CD4-positive, alpha-beta T cell treated with Interleukin-4 for 1 hour (primary cell): ENCODE measurements at regions not wholly inside any gene's neighbourhood (a gene's known extent, or its start where the extent isn't known, plus 50 kb on each side); places are given as distances from the start of the nearest gene placed in this dataset.

ENCODE experiments used
- DNase-seq, 2 donors: peaks; one replicate each; pipeline ENCODE4 v3.0.0-alpha.2; 2020 to 2022

DNA sequence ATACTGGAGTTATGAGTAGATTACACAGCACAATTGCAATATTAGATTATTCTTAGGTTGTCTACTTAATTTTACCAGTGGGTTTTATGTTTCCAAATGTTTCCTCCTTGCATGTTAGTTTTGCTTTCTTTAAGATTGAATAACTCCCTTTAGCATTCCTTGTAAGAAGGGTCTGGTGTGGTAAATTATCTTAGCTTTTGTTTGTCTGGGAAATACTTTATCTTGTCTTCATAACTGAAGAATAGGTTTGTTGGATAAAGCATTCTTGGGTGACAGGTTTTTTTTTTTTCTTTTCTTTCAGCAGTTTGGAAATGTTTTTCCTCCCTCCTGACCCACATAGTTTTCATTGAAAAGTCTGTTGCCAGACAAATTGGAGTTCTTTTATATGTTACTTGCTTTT lies 531.1 kb downstream of the ANXA1 start:
- DNase-seq = no peak

DNA sequence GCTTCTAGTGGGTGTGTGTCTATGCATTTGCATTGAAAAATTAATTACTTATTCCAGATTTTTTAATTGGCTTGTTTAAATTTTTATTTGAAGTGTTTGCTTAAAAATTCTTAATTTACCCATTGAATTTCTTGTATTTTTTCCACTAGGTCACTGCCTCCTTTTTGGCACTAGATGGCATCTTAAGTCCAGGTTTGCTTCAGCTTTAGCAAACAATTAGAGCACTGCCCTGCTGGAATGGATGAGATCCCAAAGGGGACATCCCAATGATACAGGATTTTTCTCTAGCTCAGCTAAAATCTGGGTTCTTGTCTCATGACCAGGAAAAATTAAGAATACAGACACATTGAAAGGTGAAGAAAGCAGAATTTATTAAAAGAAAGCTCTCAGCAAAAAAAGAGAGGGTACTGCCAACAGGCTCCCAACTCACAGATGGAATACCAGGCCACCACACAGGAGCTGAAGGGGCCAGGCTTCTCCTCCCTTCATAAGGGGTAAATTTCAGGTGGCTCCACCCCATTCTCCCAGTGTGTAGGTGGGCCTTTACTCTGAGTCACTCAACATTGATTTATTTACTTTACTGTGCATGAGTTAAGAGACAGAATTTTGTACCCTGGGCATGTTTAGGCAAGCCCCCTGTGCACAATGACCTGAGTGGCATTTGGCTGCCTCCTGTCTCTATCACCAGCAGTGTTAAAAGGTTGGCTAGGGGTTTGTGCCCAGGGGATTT lies 532.4 kb downstream of the ANXA1 start:
- no peak for DNase-seq

DNA sequence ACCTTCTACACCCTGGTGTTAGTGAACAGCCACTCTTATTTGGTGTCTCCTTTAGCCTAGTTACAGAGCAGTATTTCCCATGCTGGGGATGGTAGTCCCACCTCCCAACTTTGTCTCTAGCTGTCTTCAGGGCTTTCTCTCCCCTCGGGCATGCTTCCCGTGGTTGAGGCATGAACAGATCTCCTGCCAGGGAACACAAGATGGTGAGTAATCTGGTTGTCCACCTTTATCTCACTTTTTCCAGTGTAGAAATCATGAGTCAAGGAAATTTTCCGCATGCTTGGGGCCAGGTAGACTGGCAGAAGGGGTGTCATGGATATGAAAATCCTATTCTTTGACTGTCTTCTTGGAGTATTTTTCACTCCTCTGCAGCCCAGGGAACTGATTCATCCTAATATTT lies 532.9 kb downstream of the ANXA1 start:
- DNase-seq = no peak

DNA sequence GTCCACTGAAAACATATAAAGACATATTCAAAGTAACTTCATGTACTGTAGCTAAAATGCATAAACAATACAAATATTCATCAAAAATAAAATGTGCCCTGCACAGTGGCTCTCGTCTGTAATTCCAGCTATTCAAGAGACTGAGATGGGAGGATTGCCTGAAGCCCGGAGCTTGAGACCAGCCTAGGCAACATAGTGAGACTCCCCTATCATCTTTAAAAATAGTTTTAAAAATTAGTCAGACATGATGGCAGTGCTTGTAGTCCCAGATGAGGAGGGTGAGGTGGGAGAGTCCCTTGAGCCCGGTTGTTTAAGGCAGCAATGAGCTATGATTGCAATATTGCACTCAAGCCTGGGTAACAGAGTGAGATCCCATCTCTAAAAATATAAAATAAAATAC lies 534.1 kb downstream of the ANXA1 start:
- DNase-seq = no peak

DNA sequence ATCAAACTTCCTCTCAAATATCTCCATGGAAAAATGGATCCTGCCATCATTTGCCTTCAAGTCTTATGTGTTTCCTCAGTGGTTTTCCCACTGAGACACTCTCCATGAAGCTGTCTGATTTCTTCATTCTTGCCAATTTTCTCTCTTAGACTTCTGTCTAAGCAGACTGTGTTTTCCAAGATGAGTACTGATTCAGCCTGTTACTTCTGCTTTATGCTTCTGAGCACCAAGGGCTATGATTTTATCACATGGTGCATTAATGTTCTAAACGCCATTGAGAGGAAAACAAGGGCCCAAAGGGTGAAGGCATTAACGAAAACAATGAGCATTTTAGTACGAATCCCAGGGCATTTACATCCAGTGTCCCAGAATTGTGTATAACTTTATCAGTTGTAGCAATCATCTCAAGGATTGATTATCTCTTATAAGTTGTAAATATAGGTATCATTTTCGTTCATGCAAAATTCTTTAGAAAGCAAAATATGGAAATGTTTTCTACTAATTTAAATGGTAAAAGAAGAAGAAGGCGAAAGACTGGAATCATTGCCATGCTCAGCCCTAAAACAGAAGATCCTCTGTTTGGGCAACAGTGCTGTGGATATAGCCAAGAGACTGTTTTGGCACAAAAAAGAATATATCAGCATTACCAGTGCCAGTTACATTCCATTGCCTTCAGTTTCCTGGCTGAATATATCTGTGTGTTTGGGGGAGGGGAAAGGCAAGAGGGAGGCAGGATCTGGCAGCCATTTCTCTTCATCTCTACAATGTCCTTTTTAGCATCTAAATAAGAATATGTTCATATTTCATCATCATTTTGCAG lies 537.6 kb downstream of the ANXA1 start:
- DNase-seq = no peak

DNA sequence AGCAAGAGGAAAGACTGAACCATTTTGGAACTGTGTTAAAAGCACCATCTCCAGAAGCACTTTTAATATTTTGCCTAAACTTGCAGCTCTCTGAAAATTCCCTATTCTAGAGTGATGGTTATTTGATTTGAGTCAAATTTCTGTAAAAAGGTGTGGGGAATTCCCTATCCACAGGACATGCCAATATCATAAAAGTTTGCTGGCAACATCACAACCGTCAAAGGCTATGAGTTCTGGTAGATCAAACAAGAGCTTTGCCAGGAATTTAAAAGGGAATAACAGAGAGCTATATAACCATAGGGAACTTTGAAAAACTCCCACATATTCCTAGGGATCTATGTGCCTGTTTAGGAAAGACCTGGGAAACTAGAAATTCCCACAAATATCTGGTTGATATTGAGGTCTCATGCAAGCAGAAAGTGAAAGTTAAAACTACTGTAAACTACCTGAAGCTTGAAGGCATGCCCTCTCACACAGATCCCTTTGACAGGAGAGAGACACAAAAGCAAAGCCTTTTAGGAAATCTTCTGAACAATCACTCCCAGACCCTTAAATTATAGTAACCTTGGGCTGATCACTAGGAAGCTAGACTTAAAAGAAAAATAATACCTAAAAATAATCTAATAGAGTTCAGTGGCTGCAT lies 549.9 kb downstream of the ANXA1 start:
- no peak for DNase-seq

DNA sequence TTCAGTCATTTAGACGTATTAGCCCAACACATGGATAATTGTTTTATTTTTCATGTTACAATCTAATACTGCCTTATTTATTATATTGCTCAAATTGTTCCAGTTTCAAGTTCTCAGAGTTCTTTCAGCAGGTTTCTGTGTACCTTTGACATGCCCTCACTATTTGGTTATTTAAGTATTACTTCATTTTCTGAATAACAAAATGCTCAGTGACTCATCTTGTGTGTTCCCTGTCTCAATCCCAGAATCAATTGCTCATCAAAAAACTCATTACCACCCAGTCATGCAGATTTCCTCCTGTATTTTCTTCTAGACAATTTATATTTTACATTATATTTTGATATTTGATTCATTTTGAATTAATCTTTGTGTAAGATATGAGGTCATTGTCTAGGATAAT lies 562.6 kb downstream of the ANXA1 start:
- no peak for DNase-seq

DNA sequence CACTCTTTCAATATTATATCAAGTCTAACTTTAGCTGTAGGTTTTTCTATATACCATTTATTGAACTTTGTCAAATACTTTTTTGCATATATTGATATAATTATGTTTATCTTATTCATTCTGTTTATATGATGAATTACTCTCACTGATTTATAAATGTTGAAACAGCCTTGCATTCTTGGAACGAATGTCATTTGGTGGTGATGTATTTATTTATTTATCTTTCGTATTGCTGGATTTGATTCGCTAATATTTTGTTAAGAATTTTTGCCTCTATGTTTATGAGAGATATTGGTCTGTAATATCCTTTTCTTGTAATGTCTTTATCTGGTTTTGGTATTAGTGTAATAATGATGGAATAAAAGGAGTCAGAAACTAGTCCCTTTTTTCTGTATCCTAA lies 563.9 kb downstream of the ANXA1 start:
- no peak for DNase-seq

DNA sequence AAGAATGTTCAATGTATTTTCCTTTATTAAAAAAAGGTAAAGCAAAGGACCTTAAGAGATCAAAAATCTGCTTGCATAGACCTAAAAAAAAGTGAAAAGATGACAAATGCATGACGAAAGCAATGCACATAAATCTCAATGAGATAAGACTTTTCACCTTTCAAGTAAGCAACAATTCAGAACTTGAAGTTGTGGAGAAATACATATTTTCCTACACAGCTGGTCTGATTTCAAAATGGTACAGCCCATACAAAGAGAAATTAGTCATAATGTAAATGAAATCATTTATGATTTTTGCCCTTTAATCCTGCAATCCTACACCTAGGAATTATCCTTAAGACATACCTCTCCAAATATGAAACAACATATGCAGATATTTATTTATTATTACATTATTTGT lies 568.0 kb downstream of the ANXA1 start:
- DNase-seq = no peak

DNA sequence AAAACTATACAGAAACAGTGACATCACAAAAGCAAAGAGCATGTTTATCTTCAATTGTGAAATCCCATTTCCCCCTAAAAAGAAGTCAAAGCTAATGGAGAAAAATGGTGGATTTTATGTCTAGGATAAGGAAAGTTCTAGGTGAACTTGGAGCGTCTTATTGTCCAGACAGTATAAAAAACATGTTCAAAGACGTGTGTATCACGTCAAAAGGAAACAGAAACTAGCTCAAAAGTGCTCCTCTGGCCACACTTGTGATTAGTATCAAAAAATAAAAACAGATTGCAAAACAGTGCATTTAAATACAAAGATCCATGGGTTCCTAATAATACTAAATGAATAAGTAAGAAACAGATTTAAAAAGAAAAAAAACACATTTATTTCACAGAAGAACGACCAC lies 568.9 kb downstream of the ANXA1 start:
- DNase-seq = no peak

DNA sequence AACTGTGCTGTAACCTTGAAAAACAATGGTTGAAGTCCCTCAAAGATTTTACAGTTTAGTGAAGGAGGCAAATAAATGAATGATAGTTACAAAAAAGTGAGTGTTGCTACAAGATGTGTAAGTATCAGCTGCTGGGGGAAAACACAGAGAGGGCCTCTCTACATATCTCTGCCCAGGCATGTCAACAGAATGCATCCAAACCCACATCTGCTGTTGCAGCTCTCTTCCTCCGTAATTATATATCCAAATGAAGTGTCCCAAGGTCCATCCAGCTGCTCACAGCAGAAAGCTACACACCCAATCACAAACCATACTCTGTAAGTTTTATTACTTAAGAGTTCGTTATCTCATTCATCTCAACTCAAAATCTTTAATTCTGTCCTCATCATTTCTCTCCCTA lies 584.6 kb downstream of the ANXA1 start:
- DNase-seq = no peak

DNA sequence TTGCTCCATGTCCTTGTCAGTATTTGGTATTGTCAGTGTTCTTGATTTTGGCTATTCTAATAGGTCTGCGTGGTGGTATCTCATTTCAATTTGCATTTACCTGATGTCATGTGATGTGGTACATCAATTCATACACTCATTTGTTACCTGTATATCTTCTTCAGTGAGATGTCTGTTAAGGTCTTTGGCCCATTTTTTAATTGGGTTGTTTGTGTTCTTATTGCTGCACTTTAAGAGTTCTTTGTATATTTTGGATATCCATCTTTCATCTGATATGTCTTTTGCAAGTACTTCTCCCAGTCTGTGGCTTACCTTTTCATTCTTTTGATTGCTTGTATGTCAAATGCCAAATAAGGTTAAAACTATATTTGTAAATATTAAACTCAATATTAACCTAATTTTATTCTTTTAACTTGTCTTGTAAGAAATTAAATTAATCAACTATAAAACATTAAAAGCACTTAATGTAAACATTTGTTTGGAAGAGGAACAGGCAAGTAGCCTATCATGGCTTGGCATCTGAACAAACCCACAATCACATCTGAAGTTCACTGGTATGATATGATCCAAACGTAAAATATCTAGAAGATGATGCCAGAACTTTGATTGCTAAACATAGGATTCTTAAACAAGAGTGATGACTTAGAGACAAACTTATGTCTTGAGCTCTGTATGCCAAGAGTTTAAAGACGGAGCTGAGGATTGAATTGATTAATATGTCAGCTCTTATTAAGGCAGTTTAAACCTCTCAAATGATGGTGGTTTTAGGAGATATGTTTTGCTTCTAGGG lies 587.3 kb downstream of the ANXA1 start:
- DNase-seq = no peak

DNA sequence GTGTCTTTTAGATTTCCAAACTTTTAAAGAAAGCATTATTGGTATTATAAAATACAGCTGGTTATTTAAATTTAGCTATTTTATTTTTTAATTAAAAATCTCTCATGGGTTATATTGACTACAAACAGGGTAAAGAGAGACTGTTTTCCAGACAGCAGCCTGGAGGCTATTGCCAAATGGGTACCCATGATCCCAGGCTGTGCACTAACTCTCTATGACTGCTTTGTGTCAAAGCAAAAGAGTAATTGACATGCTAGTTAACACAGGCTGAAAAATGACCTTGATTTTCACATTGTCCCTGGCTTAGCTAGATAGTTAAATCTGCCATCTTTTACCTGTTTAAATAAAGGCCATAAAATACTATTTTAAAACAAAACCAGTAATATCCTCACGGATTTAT lies 589.7 kb downstream of the ANXA1 start:
- DNase-seq = no peak

DNA sequence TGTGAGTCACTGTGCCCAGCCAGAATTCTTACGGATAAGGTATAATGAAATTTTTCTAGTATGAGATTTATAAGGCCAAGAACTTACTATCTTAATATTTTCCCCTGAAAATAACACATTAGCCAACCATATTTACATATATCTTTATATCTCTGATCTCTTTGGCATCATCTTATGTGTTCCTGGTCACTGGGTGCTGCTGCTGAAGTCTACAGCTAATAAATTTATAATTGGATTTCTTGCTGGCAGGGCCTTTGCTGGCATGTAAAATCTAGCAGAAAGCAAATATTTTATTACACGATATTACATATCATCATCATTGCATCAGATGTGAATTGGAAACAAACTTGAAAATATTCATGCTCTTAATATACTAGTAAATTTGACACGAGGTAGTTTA lies 590.7 kb downstream of the ANXA1 start:
- DNase-seq = no peak

DNA sequence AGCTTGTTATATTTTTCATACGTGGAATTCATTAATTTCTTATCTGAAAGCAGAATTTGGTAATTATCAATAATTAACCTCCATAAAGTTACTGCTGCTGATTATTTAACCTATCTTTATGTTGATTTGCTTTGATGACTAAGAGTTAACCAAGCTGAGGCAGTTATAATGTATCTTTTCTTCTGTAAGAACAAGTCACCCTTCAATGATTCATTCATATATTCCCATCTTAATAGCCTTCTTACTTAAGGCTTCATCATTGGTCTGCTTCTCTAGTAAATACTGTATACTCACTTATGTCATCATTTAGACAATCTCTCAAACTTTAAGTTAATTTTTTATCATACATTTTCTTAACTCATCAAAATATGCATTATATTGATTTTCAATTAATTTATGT lies 592.2 kb downstream of the ANXA1 start:
- no peak for DNase-seq

DNA sequence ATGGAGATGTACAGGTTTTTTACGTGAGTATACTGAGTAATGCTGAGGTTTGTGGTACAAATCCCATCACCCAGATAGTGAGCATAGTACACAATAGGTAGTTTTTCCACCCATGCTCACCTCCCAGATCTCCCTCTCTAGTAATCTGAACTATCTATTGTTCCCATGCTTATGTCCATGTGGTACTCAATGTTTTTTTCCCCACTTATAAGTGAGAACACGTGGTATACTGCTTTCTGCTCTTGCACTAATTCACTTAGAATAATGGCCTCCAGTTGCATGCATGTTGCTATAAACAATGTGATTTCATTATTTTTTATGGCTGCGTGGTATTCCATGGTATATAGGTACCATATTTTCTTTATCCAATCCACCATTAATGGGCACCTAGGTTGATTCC lies 593.9 kb downstream of the ANXA1 start:
- no peak for DNase-seq

DNA sequence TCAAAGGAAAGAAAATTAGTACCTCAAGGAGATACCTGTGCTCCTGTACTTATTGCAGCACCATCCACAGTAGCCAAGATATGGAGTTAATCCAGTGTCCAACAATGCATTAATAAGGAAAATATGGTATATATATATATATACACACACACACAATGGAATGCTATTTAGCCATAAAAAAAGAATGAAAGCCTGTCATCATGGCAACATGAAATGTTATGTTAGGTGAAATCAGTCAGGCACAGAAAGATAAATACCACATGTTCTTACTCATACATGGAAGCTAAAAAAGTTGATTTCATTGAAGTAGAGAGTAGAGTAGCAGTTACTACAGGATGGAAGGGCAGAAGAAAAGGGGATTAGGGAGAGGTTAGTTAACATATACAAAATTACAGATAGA lies 601.5 kb downstream of the ANXA1 start:
- DNase-seq = no peak

DNA sequence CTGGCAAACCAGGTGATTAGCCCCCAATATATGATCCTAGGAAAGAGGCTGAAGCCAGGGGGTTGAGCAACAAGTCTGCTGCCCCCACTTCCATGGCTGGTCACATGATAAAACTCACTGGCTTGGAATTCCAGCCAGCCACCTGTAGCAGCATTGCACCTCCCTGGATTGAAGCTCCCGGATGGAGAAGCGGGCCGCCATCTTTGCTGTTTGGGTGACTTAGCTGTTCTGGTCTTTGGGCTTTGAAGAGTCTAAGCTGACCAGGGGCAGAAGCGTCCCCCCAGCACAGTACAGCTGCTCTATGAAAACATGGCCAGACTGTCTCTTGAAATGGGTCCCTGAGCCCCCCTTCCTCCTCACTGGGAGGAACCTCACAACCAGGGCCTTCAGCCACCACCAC lies 610.2 kb downstream of the ANXA1 start:
- no peak for DNase-seq

DNA sequence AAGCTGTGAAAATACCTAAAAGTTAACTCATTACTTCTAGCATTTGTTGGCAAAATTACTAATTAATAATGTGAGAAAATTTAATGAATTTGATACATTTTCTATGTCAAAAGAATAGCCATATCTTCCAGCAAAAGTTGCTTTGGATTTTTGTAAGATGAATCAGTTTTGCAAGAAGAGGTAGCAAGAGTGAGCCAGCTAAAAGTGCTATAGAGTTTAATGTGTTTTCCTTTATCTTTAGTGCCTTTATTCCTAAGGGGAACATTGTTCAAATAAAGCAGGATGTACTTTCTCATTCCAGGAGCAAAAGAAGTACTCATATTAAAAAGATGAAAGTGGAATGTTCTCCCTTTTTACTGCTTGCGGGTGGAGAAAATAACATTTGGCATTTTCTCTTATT lies 622.2 kb downstream of the ANXA1 start:
- no peak for DNase-seq

DNA sequence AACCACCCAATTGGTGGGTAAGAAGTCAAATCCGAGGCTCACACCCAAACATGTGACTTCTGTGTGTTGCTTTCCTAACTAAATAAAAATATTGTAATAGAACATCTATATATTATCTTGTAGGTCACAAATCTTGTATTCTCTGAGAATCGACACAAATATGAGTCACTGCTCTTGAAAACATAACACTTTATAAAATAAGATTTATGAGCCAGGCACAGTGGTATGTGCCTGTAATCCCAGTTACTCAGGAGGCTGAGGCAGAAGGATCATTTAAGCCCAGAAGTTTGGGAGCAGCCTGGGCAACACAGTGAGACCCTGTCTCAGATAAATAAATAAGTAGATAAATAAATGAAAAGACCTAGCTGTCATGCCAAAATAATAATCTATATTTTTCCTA lies 624.1 kb downstream of the ANXA1 start:
- DNase-seq = no peak

DNA sequence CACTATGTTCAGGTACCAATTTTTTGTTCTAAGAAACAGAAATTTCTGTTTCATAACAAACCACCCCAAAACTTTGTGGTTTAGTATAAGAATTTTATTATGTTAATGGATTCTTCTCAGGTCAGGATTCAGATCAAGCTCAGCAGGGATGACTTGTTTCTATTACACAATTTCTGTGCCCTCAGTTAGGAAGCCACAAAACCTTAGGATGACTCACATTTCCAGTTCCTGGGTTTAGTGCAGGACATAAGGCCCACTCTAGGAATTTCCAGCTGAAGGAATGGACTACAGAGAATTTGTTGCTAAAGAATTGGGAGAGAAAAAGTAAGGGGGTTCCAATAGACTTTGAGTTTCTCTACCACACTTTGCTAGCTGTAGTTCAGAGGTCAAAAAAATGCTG lies 629.3 kb downstream of the ANXA1 start:
- DNase-seq = no peak

DNA sequence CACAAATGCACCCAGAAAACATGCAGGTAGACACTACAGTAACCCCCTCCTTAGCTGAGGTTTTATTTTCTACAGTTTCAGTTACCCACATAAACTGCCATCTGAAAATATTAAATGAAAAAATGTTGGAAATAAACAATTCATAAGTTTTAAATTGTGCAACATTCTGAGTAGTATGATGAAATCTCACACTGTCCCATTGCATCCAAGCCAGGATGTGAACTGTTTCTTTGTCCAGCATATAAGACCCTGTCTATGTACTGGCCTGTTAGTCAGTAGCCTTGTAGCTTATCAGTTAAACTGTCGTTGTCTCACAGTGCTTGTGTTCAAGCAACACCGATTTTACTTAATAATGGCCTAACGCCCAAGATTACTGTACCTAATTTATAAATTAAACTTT lies 630.5 kb downstream of the ANXA1 start:
- no peak for DNase-seq

DNA sequence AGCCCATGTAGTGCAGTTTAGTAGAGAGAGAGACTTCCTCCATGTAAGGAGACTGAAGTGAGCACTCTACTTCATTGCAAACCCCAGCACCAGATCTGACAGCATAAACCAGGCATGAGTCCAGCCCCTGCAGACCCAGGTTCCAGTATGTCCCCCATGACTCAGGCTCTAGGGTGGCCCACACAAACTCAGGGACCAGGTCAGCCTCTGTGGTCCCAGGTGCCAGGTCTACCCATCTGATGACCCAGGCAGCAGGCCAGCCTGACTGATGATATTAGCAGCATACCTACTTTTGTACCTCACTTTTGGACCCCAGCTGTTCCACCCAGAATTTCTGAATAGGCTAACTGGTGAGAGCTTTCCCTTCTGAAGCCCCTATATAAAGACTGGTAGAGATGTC lies 647.8 kb downstream of the ANXA1 start:
- no peak for DNase-seq
